B cell (primary cell): ENCODE measurements at regions not wholly inside any gene's neighbourhood (a gene's known extent, or its start where the extent isn't known, plus 50 kb on each side); places are given as distances from the start of the nearest gene placed in this dataset.

Source experiments
- ATAC-seq: fragments of 200-7000 bp; cut with Tn5 transposase; one replicate; pipeline ENCODE4 v1.10.0; 2021; ENCODE audit warnings: low read depth, mild to moderate bottlenecking, moderate number of reproducible peaks, moderate library complexity
- CTCF ChIA-PET: fragments of 350-600 bp; sonication (Branson Sonifier 250); formaldehyde crosslinking; loops from one replicate; lab custom pipeline; 2021; ENCODE audit warnings: antibody characterized with exemption, inconsistent platforms; lab: Charles Lee
- POLR2A ChIA-PET: fragments of 350-600 bp; sonication (Branson Sonifier 250); formaldehyde crosslinking; loops from one replicate; lab custom pipeline; 2021; ENCODE audit warnings: antibody characterized with exemption; lab: Charles Lee
- DNase-seq: peaks from one replicate; pipeline ENCODE4 v3.0.0; 2013
- H2AFZ ChIP-seq: 2 replicates; pipeline ENCODE4 v1.6.1; 2012; ENCODE audit warnings: mild to moderate bottlenecking, low read depth, low read length; ENCODE audit not compliant: insufficient read depth, poor library complexity, severe bottlenecking
- H3K27ac ChIP-seq, 2 donors: 1 replicate in 1 of 2; 2 replicates in 1 of 2; pipeline ENCODE4 v1.5.1; 2012 to 2013; ENCODE audit warnings: low read length in 2 of 2, mild to moderate bottlenecking in 2 of 2, moderate library complexity in 1 of 2
- H3K27me3 ChIP-seq, 4 experiments: fragments of 200-600 bp in 1 of 4; sonication (generic) in 1 of 4; replicated peaks in 1 of 4; 1 replicate in 2 of 4; 2 replicates in 2 of 4; pipeline versions ENCODE4 v1.6.1 to v1.7.0; 2013 to 2016; ENCODE audit warnings: low read length in 3 of 4, mild to moderate bottlenecking in 2 of 4, mixed read lengths in 1 of 4, moderate library complexity in 1 of 4; ENCODE audit not compliant: insufficient read depth in 4 of 4, control insufficient read depth in 3 of 4; ENCODE audit errors: control extremely low read depth in 1 of 4
- H3K36me3 ChIP-seq, 2 experiments: replicated peaks in 1 of 2; 1 replicate in 1 of 2; 2 replicates in 1 of 2; pipeline versions ENCODE4 v1.6.1 to v1.7.1; 2013; ENCODE audit warnings: low read length in 1 of 2; ENCODE audit not compliant: insufficient read depth in 2 of 2, control insufficient read depth in 1 of 2; ENCODE audit errors: control extremely low read depth in 1 of 2, extremely low read depth in 1 of 2
- H3K4me1 ChIP-seq, 2 donors: fragments of 200-600 bp in 1 of 2; sonication (generic) in 1 of 2; 1 replicate in 1 of 2; 2 replicates in 1 of 2; pipeline versions ENCODE4 v1.5.1 to v1.6.1; 2013 to 2017; ENCODE audit warnings: low read length in 2 of 2; ENCODE audit not compliant: control insufficient read depth in 2 of 2, insufficient read depth in 2 of 2
- H3K4me2 ChIP-seq: replicated peaks from 2 replicates; pipeline ENCODE3; 2012; ENCODE audit warnings: mild to moderate bottlenecking, low read depth, low read length; ENCODE audit not compliant: poor library complexity, severe bottlenecking
- H3K4me3 ChIP-seq, 5 experiments: fragments of 200-600 bp in 1 of 5; sonication (generic) in 1 of 5; 1 replicate in 3 of 5; 2 replicates in 2 of 5; pipeline versions ENCODE4 v1.5.1 to v1.7.0; 2011 to 2016; ENCODE audit warnings: low read length in 4 of 5, mild to moderate bottlenecking in 4 of 5, low read depth in 2 of 5, control low read depth in 1 of 5, moderate library complexity in 1 of 5; ENCODE audit not compliant: insufficient read depth in 1 of 5; ENCODE audit errors: control extremely low read depth in 1 of 5, extremely low read depth in 1 of 5
- H3K79me2 ChIP-seq: fragments of 200-600 bp; sonication (generic); one replicate; pipeline ENCODE4 v1.6.0; 2016; ENCODE audit warnings: low read length; ENCODE audit not compliant: control insufficient read depth, insufficient read depth
- H3K9ac ChIP-seq: fragments of 200-600 bp; sonication (generic); 2 replicates; pipeline ENCODE4 v1.6.1; 2017; ENCODE audit warnings: mild to moderate bottlenecking, low read length, moderate library complexity
- H3K9me3 ChIP-seq, 3 donors: one replicate each; pipeline versions ENCODE4 v1.6.1 to v1.7.1; 2013; ENCODE audit warnings: low read length in 2 of 3; ENCODE audit not compliant: control insufficient read depth in 2 of 3, insufficient read depth in 1 of 3; ENCODE audit errors: control extremely low read depth in 1 of 3
- H4K20me1 ChIP-seq: 2 replicates; pipeline ENCODE4 v1.6.0; 2012; ENCODE audit warnings: mild to moderate bottlenecking, low read length; ENCODE audit not compliant: insufficient read depth, control insufficient read depth, poor library complexity, severe bottlenecking
- H3K27ac Mint-ChIP-seq: one replicate; pipeline ENCODE4 v1.8.0; 2021; ENCODE audit warnings: mixed read lengths
- H3K27me3 Mint-ChIP-seq: one replicate; pipeline ENCODE4 v1.8.0; 2021; ENCODE audit warnings: mixed read lengths
- H3K4me1 Mint-ChIP-seq: one replicate; pipeline ENCODE4 v1.8.0; 2021; ENCODE audit warnings: mixed read lengths
- H3K4me3 Mint-ChIP-seq: one replicate; pipeline ENCODE4 v1.8.0; 2021; ENCODE audit warnings: mixed read lengths
- H3K9me3 Mint-ChIP-seq: one replicate; pipeline ENCODE4 v1.8.0; 2022; ENCODE audit warnings: mixed read lengths; ENCODE audit not compliant: insufficient read depth
- CTCF ChIP-seq: fragments of 200-600 bp; IDR thresholded peaks from one replicate; pipeline ENCODE4 v1.8.0; 2022; ENCODE audit warnings: antibody characterized with exemption, mild to moderate bottlenecking
- EZH2 ChIP-seq: IDR thresholded peaks from 2 replicates; pipeline ENCODE4 v1.6.1; 2012; ENCODE audit warnings: borderline replicate concordance, low read depth, mild to moderate bottlenecking, moderate library complexity, low read length; ENCODE audit not compliant: insufficient read depth, poor library complexity, severe bottlenecking
- WGBS: methylation state at CpG from one replicate; pipeline ENCODE4 v1.1.5; 2013; ENCODE audit warnings: missing lambda C conversion rate; ENCODE audit not compliant: insufficient coverage; 5-methylcytosine and 5-hydroxymethylcytosine counted together
- intact Hi-C: fragments of 100-400 bp; cut with micrococcal nuclease; formaldehyde crosslinking; loops from one replicate; pipeline ENCODE4 v1.10.0; 2022

- H3K4me3 ChIP-seq, result no peak overlapping the region
- peaks cover 0 to 3% (median 0%) of the 10 kb centered on the region in 3 donors for H3K9me3 ChIP-seq
- ATAC-seq (no peak), DNase-seq (no peak)
- no peaks in the 10 kb centered on the region for H3K4me1 ChIP-seq
- Mint-ChIP-seq H3K4me3 (no peak overlapping the region), H3K9me3 (no peaks in the 10 kb centered on the region), H3K27me3 (peaks cover 10% of the 10 kb centered on the region), H3K27ac (no peak overlapping the region), H3K4me1 (no peaks in the 10 kb centered on the region)
- H3K4me2 ChIP-seq, result no peak overlapping the region
- no peak overlapping the region for H3K9ac ChIP-seq
- H3K27ac ChIP-seq, result no peak overlapping the region
- no peaks in the 10 kb centered on the region for H4K20me1 ChIP-seq
- H3K79me2 ChIP-seq, result no peaks in the 10 kb centered on the region
- peaks cover 0 to 3% (median 0%) of the 10 kb centered on the region in 4 experiments for H3K27me3 ChIP-seq
- no peak for TF ChIP-seq CTCF
- TF ChIP-seq EZH2, result no peak
- no peak overlapping the region for H2AFZ ChIP-seq
- H3K36me3 ChIP-seq, result no peaks in the 10 kb centered on the region
- ChIA-PET POLR2A (no interaction called here), CTCF (no interaction called here)
- intact Hi-C loops, result no loop called here
Measured at GRCh38 chr4:71147261-71147660, 153.8 kb downstream of the DCK start.

GRCh38 chr4:71148545-71148944 is 155.1 kb downstream of the DCK start:
- H3K36me3 ChIP-seq, result no peaks in the 10 kb centered on the region
- no peak overlapping the region for H3K4me2 ChIP-seq
- H3K4me3 Mint-ChIP-seq, result no peak overlapping the region
- WGBS, result no CpG with 5 or more reads among the region's 1 CpG
- TF ChIP-seq CTCF (no peak), EZH2 (no peak)
- H3K9me3 ChIP-seq, result peaks cover 0 to 3% (median 0%) of the 10 kb centered on the region in 3 donors
- H3K9me3 Mint-ChIP-seq, result no peaks in the 10 kb centered on the region
- ATAC-seq (no peak), DNase-seq (no peak)
- H3K4me3 ChIP-seq, result no peak overlapping the region
- no peak overlapping the region for H3K9ac ChIP-seq
- ChIA-PET POLR2A (no interaction called here), CTCF (no interaction called here)
- H3K4me1 Mint-ChIP-seq, result no peaks in the 10 kb centered on the region
- peaks cover 13% of the 10 kb centered on the region for H3K27me3 Mint-ChIP-seq
- intact Hi-C loops, result no loop called here
- H3K79me2 ChIP-seq, result no peaks in the 10 kb centered on the region
- no peak overlapping the region for H2AFZ ChIP-seq
- H3K27ac ChIP-seq, result no peak overlapping the region
- no peaks in the 10 kb centered on the region for H4K20me1 ChIP-seq
- peaks cover 0 to 3% (median 0%) of the 10 kb centered on the region in 4 experiments for H3K27me3 ChIP-seq
- H3K27ac Mint-ChIP-seq, result no peak overlapping the region
- no peaks in the 10 kb centered on the region for H3K4me1 ChIP-seq
